ENCODE measurements at regions not wholly inside any gene's neighbourhood (a gene's known extent, or its start where the extent isn't known, plus 50 kb on each side); places are given as distances from the start of the nearest gene placed in this dataset.

- Histone ChIP-seq H3K4me1 (ENCODE audit: insufficient read depth, low read length) (no peaks in the 10 kb centered on the region), H3K9ac (ENCODE audit: low read depth, low read length) (no peak overlapping the region), H3K36me3 (ENCODE audit: insufficient read depth, low read length) (no peaks in the 10 kb centered on the region), H3K9me3 (ENCODE audit: control insufficient read depth, insufficient read depth, low read length) (no peaks in the 10 kb centered on the region)
These were observed 572.1 kb downstream of the REEP3 start for GRCh38 chr10:64093304-64093703.

- Histone ChIP-seq H3K9ac (ENCODE audit: low read depth, low read length) (no peak overlapping the region), H3K4me1 (ENCODE audit: insufficient read depth, low read length) (no peaks in the 10 kb centered on the region), H3K9me3 (ENCODE audit: control insufficient read depth, insufficient read depth, low read length) (no peaks in the 10 kb centered on the region), H3K36me3 (ENCODE audit: insufficient read depth, low read length) (no peaks in the 10 kb centered on the region)
These were observed 572.8 kb downstream of the REEP3 start for GRCh38 chr10:64093946-64094535.

GRCh38 chr10:64096941-64097340 lies 575.7 kb downstream of the REEP3 start:
- no peaks in the 10 kb centered on the region for H3K36me3 ChIP-seq (ENCODE audit: insufficient read depth, low read length)
- no peaks in the 10 kb centered on the region for H3K9me3 ChIP-seq (ENCODE audit: control insufficient read depth, insufficient read depth, low read length)
- no peak overlapping the region for H3K9ac ChIP-seq (ENCODE audit: low read depth, low read length)
- H3K4me1 ChIP-seq (ENCODE audit: insufficient read depth, low read length), result no peaks in the 10 kb centered on the region

- Histone ChIP-seq H3K36me3 (ENCODE audit: insufficient read depth, low read length) (no peaks in the 10 kb centered on the region), H3K9me3 (ENCODE audit: control insufficient read depth, insufficient read depth, low read length) (no peaks in the 10 kb centered on the region), H3K4me1 (ENCODE audit: insufficient read depth, low read length) (no peaks in the 10 kb centered on the region), H3K9ac (ENCODE audit: low read depth, low read length) (no peak overlapping the region)
These were observed 576.4 kb downstream of the REEP3 start for GRCh38 chr10:64097391-64098122.

GRCh38 chr10:64098994-64099393 lies 577.8 kb downstream of the REEP3 start:
- H3K9ac ChIP-seq (ENCODE audit: low read depth, low read length), result no peak overlapping the region
- no peaks in the 10 kb centered on the region for H3K9me3 ChIP-seq (ENCODE audit: control insufficient read depth, insufficient read depth, low read length)
- no peaks in the 10 kb centered on the region for H3K36me3 ChIP-seq (ENCODE audit: insufficient read depth, low read length)
- no peaks in the 10 kb centered on the region for H3K4me1 ChIP-seq (ENCODE audit: insufficient read depth, low read length)

GRCh38 chr10:64101606-64102263 lies 580.5 kb downstream of the REEP3 start:
- no peaks in the 10 kb centered on the region for H3K36me3 ChIP-seq (ENCODE audit: insufficient read depth, low read length)
- H3K9me3 ChIP-seq (ENCODE audit: control insufficient read depth, insufficient read depth, low read length), result no peaks in the 10 kb centered on the region
- H3K4me1 ChIP-seq (ENCODE audit: insufficient read depth, low read length), result no peaks in the 10 kb centered on the region
- no peak overlapping the region for H3K9ac ChIP-seq (ENCODE audit: low read depth, low read length)

- H3K4me1 ChIP-seq (ENCODE audit: insufficient read depth, low read length), result no peaks in the 10 kb centered on the region
- no peaks in the 10 kb centered on the region for H3K9me3 ChIP-seq (ENCODE audit: control insufficient read depth, insufficient read depth, low read length)
- no peaks in the 10 kb centered on the region for H3K36me3 ChIP-seq (ENCODE audit: insufficient read depth, low read length)
- no peak overlapping the region for H3K9ac ChIP-seq (ENCODE audit: low read depth, low read length)
These were observed 581.0 kb downstream of the REEP3 start for GRCh38 chr10:64102264-64102633.

DNA sequence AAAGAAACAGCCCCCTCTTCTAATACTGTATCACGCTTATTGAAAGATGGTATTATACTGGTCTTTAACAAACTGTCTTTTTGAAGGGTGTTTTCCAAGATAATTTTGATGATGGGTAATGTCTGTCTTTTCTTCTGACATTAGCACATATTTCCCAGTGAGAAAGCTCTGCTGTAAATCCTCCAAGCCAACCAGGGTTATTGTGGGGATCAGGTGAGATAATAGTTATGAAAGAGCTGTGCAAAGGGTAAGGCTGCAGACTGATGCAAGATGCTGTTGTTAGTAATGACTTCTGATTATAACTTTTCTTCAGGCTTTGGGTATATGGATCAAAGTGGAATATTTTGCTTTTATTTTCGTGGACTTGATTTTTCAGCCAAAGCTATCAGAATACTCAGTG lies 581.7 kb downstream of the REEP3 start:
- Histone ChIP-seq H3K36me3 (ENCODE audit: insufficient read depth, low read length) (no peaks in the 10 kb centered on the region), H3K4me1 (ENCODE audit: insufficient read depth, low read length) (no peaks in the 10 kb centered on the region), H3K9me3 (ENCODE audit: control insufficient read depth, insufficient read depth, low read length) (no peaks in the 10 kb centered on the region), H3K9ac (ENCODE audit: low read depth, low read length) (no peak overlapping the region)

DNA sequence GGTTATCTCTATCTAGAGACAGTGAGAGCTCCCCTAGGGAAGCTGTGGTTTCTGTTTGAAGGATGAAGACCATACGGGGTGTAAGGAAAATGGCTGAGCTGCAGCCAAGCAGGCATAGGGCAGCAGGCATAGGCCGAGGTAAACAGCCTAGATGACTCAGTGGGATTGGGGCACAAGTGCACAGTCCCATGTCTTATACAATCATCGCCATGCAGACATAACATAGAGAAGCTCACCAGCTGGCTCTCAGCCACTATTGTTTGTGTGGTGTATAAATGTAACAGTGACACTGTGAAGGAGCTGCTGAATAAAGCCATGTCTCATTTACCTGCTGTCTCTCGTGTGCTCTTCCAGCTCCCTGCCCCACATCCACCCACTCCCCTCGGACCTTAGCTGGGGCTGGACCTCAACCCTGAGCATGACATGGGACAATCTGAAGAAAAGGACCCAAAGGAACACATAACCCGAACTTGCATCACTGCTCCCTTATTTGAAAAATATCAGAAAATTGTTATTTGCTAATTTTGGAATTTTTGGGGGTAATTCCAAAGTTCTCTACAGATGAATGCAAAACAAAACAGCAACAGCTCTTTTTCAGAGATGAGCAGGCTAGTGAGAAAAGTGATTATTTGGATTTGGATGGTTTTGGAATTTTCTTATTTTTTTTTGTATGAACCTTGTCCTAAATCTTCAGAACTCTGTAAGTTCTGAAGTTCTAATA lies 582.7 kb downstream of the REEP3 start:
- Histone ChIP-seq H3K9ac (ENCODE audit: low read depth, low read length) (no peak overlapping the region), H3K9me3 (ENCODE audit: control insufficient read depth, insufficient read depth, low read length) (no peaks in the 10 kb centered on the region), H3K4me1 (ENCODE audit: insufficient read depth, low read length) (no peaks in the 10 kb centered on the region), H3K36me3 (ENCODE audit: insufficient read depth, low read length) (no peaks in the 10 kb centered on the region)

- H3K9ac ChIP-seq (ENCODE audit: low read depth, low read length), result no peak overlapping the region
- peaks cover 12% of the 10 kb centered on the region; the same call in 1 of the 2 replicates for H3K4me1 ChIP-seq (ENCODE audit: insufficient read depth, low read length)
- H3K36me3 ChIP-seq (ENCODE audit: insufficient read depth, low read length), result no peaks in the 10 kb centered on the region
- H3K9me3 ChIP-seq (ENCODE audit: control insufficient read depth, insufficient read depth, low read length), result no peaks in the 10 kb centered on the region
These were observed 588.8 kb downstream of the REEP3 start for GRCh38 chr10:64109926-64110495.

DNA sequence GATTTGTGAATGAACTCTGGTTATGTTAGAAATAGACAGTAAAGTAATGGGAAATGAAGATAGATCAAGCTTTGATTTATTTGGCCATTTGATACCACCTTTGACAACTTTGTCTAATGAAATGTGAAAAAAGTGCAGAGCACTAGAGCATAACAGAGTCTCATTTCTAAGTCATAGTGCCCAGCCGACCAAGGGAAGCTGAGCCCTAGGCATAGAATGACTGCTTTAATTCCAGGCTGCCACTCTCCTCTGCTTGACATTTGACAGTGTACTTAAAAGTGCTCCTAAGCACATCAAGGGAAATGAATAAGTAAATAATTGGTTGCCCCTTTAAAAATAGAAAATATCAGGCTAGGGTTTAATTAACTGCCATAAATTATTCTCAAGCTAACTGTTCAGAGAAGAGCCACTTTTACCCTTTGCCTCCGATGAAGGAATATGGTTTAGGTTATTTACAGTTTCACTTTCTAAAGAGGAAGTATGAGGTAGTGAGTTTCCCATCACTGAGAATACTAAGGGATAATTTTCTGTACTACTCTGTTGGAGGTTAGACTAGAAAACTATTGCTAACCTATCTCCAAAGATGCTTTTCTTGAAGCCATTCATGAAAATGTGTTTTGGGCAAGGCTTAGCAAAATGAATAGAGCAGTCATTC lies 591.6 kb downstream of the REEP3 start:
- Histone ChIP-seq H3K9me3 (ENCODE audit: control insufficient read depth, insufficient read depth, low read length) (no peaks in the 10 kb centered on the region), H3K9ac (ENCODE audit: low read depth, low read length) (no peak overlapping the region), H3K4me1 (ENCODE audit: insufficient read depth, low read length) (peaks cover 23% of the 10 kb centered on the region; the same call in 1 of the 2 replicates), H3K36me3 (ENCODE audit: insufficient read depth, low read length) (no peaks in the 10 kb centered on the region)

GRCh38 chr10:64113375-64113774 lies 592.2 kb downstream of the REEP3 start:
- Histone ChIP-seq H3K9ac (ENCODE audit: low read depth, low read length) (no peak overlapping the region), H3K36me3 (ENCODE audit: insufficient read depth, low read length) (no peaks in the 10 kb centered on the region), H3K4me1 (ENCODE audit: insufficient read depth, low read length) (peaks cover 23% of the 10 kb centered on the region; the same call in 1 of the 2 replicates)

GRCh38 chr10:64113792-64114191 lies 592.6 kb downstream of the REEP3 start:
- Histone ChIP-seq H3K4me1 (ENCODE audit: insufficient read depth, low read length) (peaks cover 23% of the 10 kb centered on the region; the same call in 1 of the 2 replicates), H3K36me3 (ENCODE audit: insufficient read depth, low read length) (no peaks in the 10 kb centered on the region), H3K9ac (ENCODE audit: low read depth, low read length) (no peak overlapping the region), H3K9me3 (ENCODE audit: control insufficient read depth, insufficient read depth, low read length) (no peaks in the 10 kb centered on the region)

More at GRCh38 chr10:64113375-64113774, 592.2 kb downstream of the REEP3 start:
- H3K9me3 ChIP-seq (ENCODE audit: control insufficient read depth, insufficient read depth, low read length), result no peaks in the 10 kb centered on the region

DNA sequence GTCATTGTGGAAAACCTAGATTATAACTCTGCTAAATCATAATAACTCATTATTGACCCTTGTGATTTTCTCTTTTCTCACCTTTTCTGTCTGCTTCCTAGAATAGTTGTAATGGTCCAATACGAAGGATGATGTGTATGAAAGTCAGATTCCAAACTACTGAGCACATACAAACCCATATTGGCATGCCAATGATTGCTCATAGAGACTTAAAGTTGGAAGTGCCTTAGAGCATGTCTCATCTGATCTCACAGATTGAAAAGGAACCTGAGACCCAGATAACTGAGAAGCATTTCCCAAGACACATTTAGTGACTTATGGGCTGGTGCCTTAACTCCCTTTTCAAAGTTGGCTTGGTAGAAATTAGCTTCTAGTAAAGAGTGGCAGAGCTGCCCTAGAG lies 594.3 kb downstream of the REEP3 start:
- Histone ChIP-seq H3K36me3 (ENCODE audit: insufficient read depth, low read length) (no peaks in the 10 kb centered on the region), H3K4me1 (ENCODE audit: insufficient read depth, low read length) (peaks cover 23% of the 10 kb centered on the region; the same call in 1 of the 2 replicates), H3K9me3 (ENCODE audit: control insufficient read depth, insufficient read depth, low read length) (no peaks in the 10 kb centered on the region), H3K9ac (ENCODE audit: low read depth, low read length) (no peak overlapping the region)

Data from ES-I3 (cell line).